HCT116 (cell line): ENCODE measurements at regions not wholly inside any gene's neighbourhood (a gene's known extent, or its start where the extent isn't known, plus 50 kb on each side); places are given as distances from the start of the nearest gene placed in this dataset.

Experiments
- ATAC-seq: fragments of 200-7000 bp; cut with Tn5 transposase; 2 replicates; pipeline ENCODE4 v1.9.1; 2020; ENCODE audit warnings: mild to moderate bottlenecking, moderate library complexity
- BruUV-seq: library from RNA; stranded (reverse); fragments of 400-500 nt; replicated peaks from 2 replicates; lab custom pipeline; 2021; lab: Mats Ljungman, UMichigan
- CTCF ChIA-PET: fragments of 300-600 bp; sonication (Branson Sonifier 250); formaldehyde crosslinking; loops from one replicate; lab custom pipeline; 2021; ENCODE audit warnings: antibody characterized with exemption; lab: Charles Lee
- POLR2A ChIA-PET: fragments of 300-600, 350-600 bp; sonication (Branson Sonifier 250); formaldehyde crosslinking; loops from one replicate; lab custom pipeline; 2021; ENCODE audit warnings: antibody characterized with exemption; lab: Charles Lee
- RAD21 ChIA-PET, 2 experiments: fragments of 300-600 bp; sonication (Branson Sonifier 250); formaldehyde crosslinking; loops; one replicate each; lab custom pipeline; 2023; ENCODE audit warnings: low total read pairs in 2 of 2; ENCODE audit not compliant: uncharacterized antibody in 2 of 2, unreplicated experiment in 2 of 2, low non-redundant PET in 1 of 2; lab: Charles Lee
- DNase-seq: peaks from one replicate; pipeline ENCODE4 v3.0.0-alpha.2; 2010; ENCODE audit warnings: low read depth, low spot score
- H2AFZ ChIP-seq: fragments of 200-600 bp; shearing (Covaris generic), sonication (generic); 2 replicates; pipeline ENCODE4 v1.6.1; 2017; ENCODE audit warnings: low read depth, mixed run types, mixed read lengths, antibody characterized with exemption, low read length; ENCODE audit not compliant: poor library complexity, severe bottlenecking
- H3K27ac ChIP-seq: 2 replicates; pipeline ENCODE4 v1.5.1; 2012; ENCODE audit warnings: low read depth, low read length
- H3K27me3 ChIP-seq: fragments of 200-600 bp; sonication (generic); 2 replicates; pipeline ENCODE4 v1.6.1; 2016; ENCODE audit warnings: mixed run types, low read length, mixed read lengths; ENCODE audit not compliant: insufficient read depth
- H3K36me3 ChIP-seq, 2 experiments: fragments of 200-500 bp in 1 of 2; fragments of 200-600 bp in 1 of 2; sonication (Bioruptor generic) in 1 of 2; sonication (generic) in 1 of 2; 2 replicates each; pipeline versions ENCODE4 v1.5.1 to v1.6.1; 2014 to 2016; ENCODE audit warnings: low read length in 2 of 2, inconsistent platforms in 1 of 2, mixed read lengths in 1 of 2, mixed run types in 1 of 2; ENCODE audit not compliant: insufficient read depth in 2 of 2, control insufficient read depth in 1 of 2
- H3K4me1 ChIP-seq, 2 experiments: fragments of 200-600 bp in 1 of 2; sonication (generic) in 1 of 2; 2 replicates each; pipeline versions ENCODE4 v1.5.1 to v1.6.1; 2012 to 2017; ENCODE audit warnings: low read length in 2 of 2, inconsistent platforms in 1 of 2, mild to moderate bottlenecking in 1 of 2, mixed read lengths in 1 of 2, mixed run types in 1 of 2, moderate library complexity in 1 of 2; ENCODE audit not compliant: insufficient read depth in 2 of 2, control insufficient read depth in 1 of 2
- H3K4me2 ChIP-seq: fragments of 200-600 bp; sonication (generic); 2 replicates; pipeline ENCODE4 v1.6.1; 2017; ENCODE audit warnings: mixed run types, low read length, mixed read lengths
- H3K4me3 ChIP-seq, 2 experiments: fragments of 200-600 bp in 1 of 2; sonication (generic) in 1 of 2; replicated peaks in 1 of 2; 2 replicates each; pipeline ENCODE4 v1.5.1; 2011 to 2016; ENCODE audit warnings: low read length in 2 of 2, control low read depth in 1 of 2, low read depth in 1 of 2, mild to moderate bottlenecking in 1 of 2, mixed read lengths in 1 of 2, mixed run types in 1 of 2
- H3K79me2 ChIP-seq: fragments of 200-600 bp; sonication (generic); 2 replicates; pipeline ENCODE4 v1.6.1; 2017; ENCODE audit warnings: mild to moderate bottlenecking, mixed run types, low read length, moderate library complexity, mixed read lengths; ENCODE audit not compliant: insufficient read depth
- H3K9ac ChIP-seq: fragments of 200-600 bp; sonication (generic); 2 replicates; pipeline ENCODE4 v1.6.1; 2016; ENCODE audit warnings: low read length, mixed read lengths
- H3K9me2 ChIP-seq: fragments of 200-600 bp; sonication (generic), shearing (Covaris generic); 2 replicates; pipeline ENCODE4 v1.6.1; 2017; ENCODE audit warnings: mixed run types, mild to moderate bottlenecking, moderate library complexity; ENCODE audit not compliant: insufficient read depth
- H3K9me3 ChIP-seq, 2 experiments: fragments of 200-500 bp in 1 of 2; fragments of 200-600 bp in 1 of 2; sonication (Bioruptor generic) in 1 of 2; sonication (generic) in 1 of 2; 2 replicates each; pipeline ENCODE4 v1.6.1; 2014 to 2017; ENCODE audit warnings: low read length in 2 of 2, mixed read lengths in 2 of 2, inconsistent platforms in 1 of 2, low read depth in 1 of 2, mild to moderate bottlenecking in 1 of 2, mixed run types in 1 of 2, moderate library complexity in 1 of 2; ENCODE audit not compliant: control insufficient read depth in 1 of 2, insufficient read depth in 1 of 2
- H4K20me1 ChIP-seq: fragments of 200-600 bp; sonication (generic), shearing (Covaris generic); 2 replicates; pipeline ENCODE4 v1.6.1; 2017; ENCODE audit warnings: mixed run types, mild to moderate bottlenecking, moderate library complexity; ENCODE audit not compliant: insufficient read depth
- CEBPB ChIP-seq: IDR thresholded peaks from 2 replicates; pipeline ENCODE4 v1.6.1; 2012; ENCODE audit warnings: low read depth
- EGR1 ChIP-seq: IDR thresholded peaks from 2 replicates; pipeline ENCODE4 v1.6.1; 2012; ENCODE audit warnings: low read depth
- ELF1 ChIP-seq: IDR thresholded peaks from 2 replicates; pipeline ENCODE4 v1.6.1; 2012; ENCODE audit warnings: low read depth, borderline replicate concordance
- EZH2phosphoT487 ChIP-seq: fragments of 200-600 bp; IDR thresholded peaks from 2 replicates; pipeline ENCODE4 v1.6.1; 2018; ENCODE audit warnings: antibody characterized with exemption, borderline replicate concordance
- FOSL1 ChIP-seq: IDR thresholded peaks from 2 replicates; pipeline ENCODE4 v1.6.1; 2012; ENCODE audit warnings: low read depth
- POLR2A ChIP-seq: IDR thresholded peaks from 2 replicates; pipeline ENCODE4 v1.7.0; 2011; ENCODE audit warnings: borderline replicate concordance; ENCODE audit not compliant: insufficient read depth, insufficient read length; ENCODE audit errors: extremely low read depth
- POLR2AphosphoS5 ChIP-seq: IDR thresholded peaks from 2 replicates; pipeline ENCODE4 v1.6.1; 2011; ENCODE audit warnings: mild to moderate bottlenecking, low read depth, low read length, moderate library complexity
- RAD21 ChIP-seq: IDR thresholded peaks from 2 replicates; pipeline ENCODE4 v1.6.1; 2012; ENCODE audit warnings: low read depth, mild to moderate bottlenecking
- SIN3A ChIP-seq: IDR thresholded peaks from 2 replicates; pipeline ENCODE4 v1.6.1; 2012; ENCODE audit warnings: low read depth
- SRF ChIP-seq: IDR thresholded peaks from 2 replicates; pipeline ENCODE4 v1.6.1; 2012; ENCODE audit warnings: low read depth
- TCF7L2 ChIP-seq: IDR thresholded peaks from 2 replicates; pipeline ENCODE4 v1.7.0; 2011; ENCODE audit warnings: borderline replicate concordance, inconsistent platforms; ENCODE audit not compliant: insufficient read depth, insufficient read length; ENCODE audit errors: extremely low read depth
- ZFX ChIP-seq: fragments of 450-650 bp; IDR thresholded peaks from 2 replicates; pipeline ENCODE4 v1.6.1; 2017
- ZNF274 ChIP-seq: fragments of 200-500 bp; sonication (Bioruptor generic); IDR thresholded peaks from 2 replicates; pipeline ENCODE4 v1.6.1; 2014; ENCODE audit warnings: mild to moderate bottlenecking, low read depth, low read length, inconsistent platforms
- intact Hi-C: fragments of 100-400 bp; cut with micrococcal nuclease; formaldehyde crosslinking; loops from 2 replicates; pipeline ENCODE4 v1.10.0; 2022
- TF ChIP-seq, protein P1 (sequence below), 3 experiments: fragments of 200-600 bp in 1 of 3; sonication (generic) in 1 of 3; IDR thresholded peaks in 2 of 3; conservative IDR thresholded peaks in 1 of 3; 2 replicates each; pipeline ENCODE4 v1.5.1; 2012 to 2017; ENCODE audit warnings: low read depth in 2 of 3, low read length in 2 of 3, antibody characterized with exemption in 1 of 3, borderline replicate concordance in 1 of 3, control low read depth in 1 of 3, mild to moderate bottlenecking in 1 of 3, mixed read lengths in 1 of 3, mixed run types in 1 of 3, moderate library complexity in 1 of 3; ENCODE audit not compliant: insufficient read depth in 1 of 3
- TF ChIP-seq, protein P2 (sequence below): IDR thresholded peaks from 2 replicates; pipeline ENCODE4 v1.6.1; 2012; ENCODE audit warnings: low read depth
- TF ChIP-seq, protein P3 (sequence below): IDR thresholded peaks from 2 replicates; pipeline ENCODE4 v1.6.1; 2011; ENCODE audit warnings: mild to moderate bottlenecking, low read length, moderate library complexity; ENCODE audit not compliant: insufficient replicate concordance; ENCODE audit errors: extremely low read depth
- TF ChIP-seq, protein P4 (sequence below): IDR thresholded peaks from 2 replicates; pipeline ENCODE4 v1.6.1; 2012

DNA sequence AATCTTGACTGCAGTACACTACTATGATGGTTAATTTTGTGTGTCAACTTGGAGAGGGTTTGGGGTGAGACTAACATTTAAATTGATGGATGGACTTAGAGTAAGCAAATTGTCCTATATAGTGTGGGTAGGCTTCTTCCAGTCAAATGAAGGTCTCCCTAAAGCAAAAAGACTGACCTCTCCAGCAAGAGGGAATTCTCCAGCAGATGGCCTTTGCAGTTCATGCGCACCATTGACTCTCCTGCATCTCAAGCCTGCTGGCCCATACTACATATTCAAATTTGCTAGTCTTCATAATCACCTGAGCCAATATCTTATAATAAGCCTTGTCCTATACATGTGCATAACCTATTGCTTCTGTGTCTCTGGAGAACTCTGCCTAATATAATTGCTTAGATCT lies 260.2 kb downstream of the RERGL start:
- no peaks in the 10 kb centered on the region for H3K4me1 ChIP-seq
- intact Hi-C loops: no loop called here
- H3K36me3 ChIP-seq: no peaks in the 10 kb centered on the region
- H3K9me2 ChIP-seq: no peaks in the 10 kb centered on the region
- no peaks in the 10 kb centered on the region for H3K9me3 ChIP-seq
- TF ChIP-seq TCF7L2: no peak
- TF ChIP-seq ZFX: no peak
- TF ChIP-seq CEBPB: no peak
- no peak for TF ChIP-seq EGR1
- TF ChIP-seq POLR2AphosphoS5: no peak
- TF ChIP-seq ELF1: no peak
- TF ChIP-seq SIN3A: no peak
- TF ChIP-seq POLR2A: no peak
- TF ChIP-seq, protein P1, sequence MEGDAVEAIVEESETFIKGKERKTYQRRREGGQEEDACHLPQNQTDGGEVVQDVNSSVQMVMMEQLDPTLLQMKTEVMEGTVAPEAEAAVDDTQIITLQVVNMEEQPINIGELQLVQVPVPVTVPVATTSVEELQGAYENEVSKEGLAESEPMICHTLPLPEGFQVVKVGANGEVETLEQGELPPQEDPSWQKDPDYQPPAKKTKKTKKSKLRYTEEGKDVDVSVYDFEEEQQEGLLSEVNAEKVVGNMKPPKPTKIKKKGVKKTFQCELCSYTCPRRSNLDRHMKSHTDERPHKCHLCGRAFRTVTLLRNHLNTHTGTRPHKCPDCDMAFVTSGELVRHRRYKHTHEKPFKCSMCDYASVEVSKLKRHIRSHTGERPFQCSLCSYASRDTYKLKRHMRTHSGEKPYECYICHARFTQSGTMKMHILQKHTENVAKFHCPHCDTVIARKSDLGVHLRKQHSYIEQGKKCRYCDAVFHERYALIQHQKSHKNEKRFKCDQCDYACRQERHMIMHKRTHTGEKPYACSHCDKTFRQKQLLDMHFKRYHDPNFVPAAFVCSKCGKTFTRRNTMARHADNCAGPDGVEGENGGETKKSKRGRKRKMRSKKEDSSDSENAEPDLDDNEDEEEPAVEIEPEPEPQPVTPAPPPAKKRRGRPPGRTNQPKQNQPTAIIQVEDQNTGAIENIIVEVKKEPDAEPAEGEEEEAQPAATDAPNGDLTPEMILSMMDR (IDR thresholded peaks at IDR 0.05 in 2 of 3, conservative IDR thresholded peaks at IDR 0.05 in 1 of 3; ENCODE audit: borderline replicate concordance in 1 of 3, insufficient read depth in 1 of 3, low read depth in 2 of 3, low read length in 2 of 3): no peak
- no peak for TF ChIP-seq RAD21
- TF ChIP-seq, protein P2, sequence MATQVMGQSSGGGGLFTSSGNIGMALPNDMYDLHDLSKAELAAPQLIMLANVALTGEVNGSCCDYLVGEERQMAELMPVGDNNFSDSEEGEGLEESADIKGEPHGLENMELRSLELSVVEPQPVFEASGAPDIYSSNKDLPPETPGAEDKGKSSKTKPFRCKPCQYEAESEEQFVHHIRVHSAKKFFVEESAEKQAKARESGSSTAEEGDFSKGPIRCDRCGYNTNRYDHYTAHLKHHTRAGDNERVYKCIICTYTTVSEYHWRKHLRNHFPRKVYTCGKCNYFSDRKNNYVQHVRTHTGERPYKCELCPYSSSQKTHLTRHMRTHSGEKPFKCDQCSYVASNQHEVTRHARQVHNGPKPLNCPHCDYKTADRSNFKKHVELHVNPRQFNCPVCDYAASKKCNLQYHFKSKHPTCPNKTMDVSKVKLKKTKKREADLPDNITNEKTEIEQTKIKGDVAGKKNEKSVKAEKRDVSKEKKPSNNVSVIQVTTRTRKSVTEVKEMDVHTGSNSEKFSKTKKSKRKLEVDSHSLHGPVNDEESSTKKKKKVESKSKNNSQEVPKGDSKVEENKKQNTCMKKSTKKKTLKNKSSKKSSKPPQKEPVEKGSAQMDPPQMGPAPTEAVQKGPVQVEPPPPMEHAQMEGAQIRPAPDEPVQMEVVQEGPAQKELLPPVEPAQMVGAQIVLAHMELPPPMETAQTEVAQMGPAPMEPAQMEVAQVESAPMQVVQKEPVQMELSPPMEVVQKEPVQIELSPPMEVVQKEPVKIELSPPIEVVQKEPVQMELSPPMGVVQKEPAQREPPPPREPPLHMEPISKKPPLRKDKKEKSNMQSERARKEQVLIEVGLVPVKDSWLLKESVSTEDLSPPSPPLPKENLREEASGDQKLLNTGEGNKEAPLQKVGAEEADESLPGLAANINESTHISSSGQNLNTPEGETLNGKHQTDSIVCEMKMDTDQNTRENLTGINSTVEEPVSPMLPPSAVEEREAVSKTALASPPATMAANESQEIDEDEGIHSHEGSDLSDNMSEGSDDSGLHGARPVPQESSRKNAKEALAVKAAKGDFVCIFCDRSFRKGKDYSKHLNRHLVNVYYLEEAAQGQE: no peak
- TF ChIP-seq SRF: no peak
- TF ChIP-seq, protein P3, sequence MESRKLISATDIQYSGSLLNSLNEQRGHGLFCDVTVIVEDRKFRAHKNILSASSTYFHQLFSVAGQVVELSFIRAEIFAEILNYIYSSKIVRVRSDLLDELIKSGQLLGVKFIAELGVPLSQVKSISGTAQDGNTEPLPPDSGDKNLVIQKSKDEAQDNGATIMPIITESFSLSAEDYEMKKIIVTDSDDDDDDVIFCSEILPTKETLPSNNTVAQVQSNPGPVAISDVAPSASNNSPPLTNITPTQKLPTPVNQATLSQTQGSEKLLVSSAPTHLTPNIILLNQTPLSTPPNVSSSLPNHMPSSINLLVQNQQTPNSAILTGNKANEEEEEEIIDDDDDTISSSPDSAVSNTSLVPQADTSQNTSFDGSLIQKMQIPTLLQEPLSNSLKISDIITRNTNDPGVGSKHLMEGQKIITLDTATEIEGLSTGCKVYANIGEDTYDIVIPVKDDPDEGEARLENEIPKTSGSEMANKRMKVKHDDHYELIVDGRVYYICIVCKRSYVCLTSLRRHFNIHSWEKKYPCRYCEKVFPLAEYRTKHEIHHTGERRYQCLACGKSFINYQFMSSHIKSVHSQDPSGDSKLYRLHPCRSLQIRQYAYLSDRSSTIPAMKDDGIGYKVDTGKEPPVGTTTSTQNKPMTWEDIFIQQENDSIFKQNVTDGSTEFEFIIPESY: no peak
- no peak for TF ChIP-seq EZH2phosphoT487
- no peak for TF ChIP-seq ZNF274
- TF ChIP-seq, protein P4, sequence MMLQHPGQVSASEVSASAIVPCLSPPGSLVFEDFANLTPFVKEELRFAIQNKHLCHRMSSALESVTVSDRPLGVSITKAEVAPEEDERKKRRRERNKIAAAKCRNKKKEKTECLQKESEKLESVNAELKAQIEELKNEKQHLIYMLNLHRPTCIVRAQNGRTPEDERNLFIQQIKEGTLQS: no peak
- TF ChIP-seq FOSL1: no peak
- H3K27ac ChIP-seq: no peak overlapping the region
- ATAC-seq (no peak; the same call in 1 of the 2 replicates), DNase-seq (no peak)
- no peak overlapping the region for H3K9ac ChIP-seq
- H3K79me2 ChIP-seq: no peaks in the 10 kb centered on the region
- no peaks in the 10 kb centered on the region for H3K27me3 ChIP-seq
- RAD21 ChIA-PET: no interaction called here
- CTCF ChIA-PET: no interaction called here
- no peak overlapping the region for H3K4me2 ChIP-seq
- no peak overlapping the region for H2AFZ ChIP-seq
- POLR2A ChIA-PET: no interaction called here
- H4K20me1 ChIP-seq: no peaks in the 10 kb centered on the region
- no TSS peak for BruUV-seq
- no peak overlapping the region for H3K4me3 ChIP-seq
